Midbrain (tissue), 1 donor: ENCODE measurements at regions not wholly inside any gene's neighbourhood (a gene's known extent, or its start where the extent isn't known, plus 50 kb on each side); places are given as distances from the start of the nearest gene placed in this dataset.
"Not testable (repeated sequence)": the region's sequence is repeated elsewhere in the genome, so short reads cannot be mapped to it uniquely, and the experiment has no call there.

Experiments
- DNase-seq: peaks from one replicate; lab custom pipeline; 2025; lab: John Stamatoyannopoulos, UW

DNA sequence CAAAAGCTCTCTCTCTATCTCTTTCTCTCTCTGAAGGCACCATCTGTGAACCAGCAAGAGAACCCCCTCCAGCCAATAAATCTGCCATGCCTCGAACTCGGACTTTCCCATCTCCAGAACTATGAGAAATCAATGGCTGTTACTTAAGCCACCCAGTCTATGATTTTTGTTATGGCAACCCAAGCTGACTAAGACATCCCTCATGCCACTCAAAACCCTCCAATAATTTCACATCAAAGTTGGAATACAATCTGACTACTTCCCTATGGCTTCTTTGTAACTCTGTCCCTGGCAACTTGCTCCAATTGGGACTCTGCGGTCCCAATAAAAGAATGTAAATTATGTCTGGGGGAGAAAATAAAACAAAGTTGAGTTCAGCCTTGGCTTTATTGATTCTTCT lies 265.7 kb downstream of the SHOX start:
- no peak for DNase-seq

DNA sequence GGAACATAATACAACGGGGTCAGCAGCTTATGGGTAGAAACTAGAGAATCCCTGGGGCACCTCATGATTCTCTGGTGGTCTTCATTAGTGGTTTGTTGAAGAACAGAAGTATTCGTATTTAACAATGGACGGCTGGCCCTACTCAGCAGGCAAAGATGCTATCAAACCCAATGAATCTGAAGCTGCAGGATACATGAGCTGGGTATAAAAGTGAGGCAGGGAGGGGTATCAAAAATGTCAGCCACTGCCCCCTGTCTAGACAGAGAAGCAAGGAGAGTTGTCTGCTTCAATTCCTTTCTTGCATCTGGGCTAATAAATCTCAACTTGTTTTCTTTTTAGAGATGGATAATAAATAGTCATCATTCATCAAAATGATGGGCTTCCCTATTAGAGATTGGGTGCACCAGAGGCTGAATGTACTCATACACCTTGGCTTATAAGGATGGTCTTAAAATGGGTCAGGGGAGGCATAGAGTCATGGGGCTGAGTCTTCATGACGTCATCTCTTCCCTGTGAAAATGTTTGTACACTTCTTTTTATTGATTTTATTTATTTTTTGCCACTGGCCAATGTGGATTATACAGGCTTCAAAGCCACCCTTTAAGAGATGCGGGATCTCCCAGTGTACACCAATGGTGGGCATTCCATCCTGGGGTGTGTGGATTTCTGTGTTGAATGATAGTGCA lies 259.5 kb downstream of the SHOX start:
- DNase-seq, result no peak

DNA sequence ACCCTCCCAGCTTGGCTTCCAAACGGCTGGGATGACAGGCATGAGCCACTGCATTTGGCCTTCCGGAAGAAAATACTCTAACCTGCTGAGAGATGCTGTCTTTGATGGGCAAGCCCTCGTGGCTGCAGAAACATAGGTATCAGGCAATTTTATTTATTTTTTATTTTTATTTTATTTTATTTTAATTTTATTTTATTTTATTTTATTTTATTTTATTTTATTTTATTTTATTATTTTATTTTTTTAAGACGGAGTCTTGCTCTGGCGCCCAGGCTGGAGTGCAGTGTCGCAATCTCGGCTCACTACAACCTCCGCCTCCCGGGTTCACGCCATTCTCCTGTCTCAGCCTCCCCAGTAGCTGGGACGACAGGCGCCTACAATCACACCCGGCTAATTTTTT lies 257.1 kb downstream of the SHOX start:
- DNase-seq, result not testable (repeated sequence)

DNA sequence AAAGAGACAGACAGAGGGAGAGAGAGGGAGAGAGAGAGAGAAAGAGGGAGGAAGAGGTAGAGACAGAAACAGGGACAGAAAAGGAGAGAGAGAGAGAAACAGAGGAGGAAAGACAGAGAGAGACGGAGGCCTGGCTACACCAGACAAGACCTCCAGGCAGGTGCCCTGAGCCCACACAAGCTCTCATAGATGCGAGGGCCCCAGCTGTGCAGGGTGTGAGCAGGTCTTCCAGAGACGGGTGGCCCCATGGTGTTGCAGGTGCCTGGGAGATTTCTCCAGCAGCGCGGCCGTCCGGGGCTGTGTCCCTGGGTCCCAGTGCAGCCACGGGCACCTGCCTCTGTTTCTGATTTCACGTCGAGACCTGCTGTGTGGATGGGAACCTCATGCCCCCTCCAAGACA lies 253.0 kb downstream of the SHOX start:
- no peak for DNase-seq

GRCh38 chrX:879756-880698 lies 249.4 kb downstream of the SHOX start:
- DNase-seq, result not testable (repeated sequence)

DNA sequence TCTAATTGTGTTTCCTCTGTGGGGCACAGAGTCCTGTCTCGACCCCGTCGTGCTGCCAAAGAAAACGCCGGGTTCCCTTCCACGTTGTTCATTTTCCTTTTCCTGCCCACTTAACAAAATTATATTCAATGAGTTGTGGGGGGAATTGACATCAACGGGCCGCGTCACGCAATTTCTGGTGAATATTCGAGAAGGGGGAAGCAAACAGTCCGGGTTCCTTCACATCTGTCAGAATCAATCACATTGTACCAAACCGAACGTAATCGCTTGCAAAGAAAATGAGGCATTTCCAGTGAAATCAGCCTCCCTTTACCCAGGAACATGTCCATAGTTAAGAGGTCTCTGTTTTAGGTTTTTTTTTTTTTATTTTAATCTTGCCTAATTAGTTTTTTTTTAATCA lies 243.5 kb downstream of the SHOX start:
- no peak for DNase-seq

GRCh38 chrX:873016-873415 lies 242.4 kb downstream of the SHOX start:
- no peak for DNase-seq

GRCh38 chrX:872090-872489 lies 241.5 kb downstream of the SHOX start:
- DNase-seq, result no peak

- DNase-seq, result no peak
Measured at GRCh38 chrX:871626-872025, 241.0 kb downstream of the SHOX start.

DNA sequence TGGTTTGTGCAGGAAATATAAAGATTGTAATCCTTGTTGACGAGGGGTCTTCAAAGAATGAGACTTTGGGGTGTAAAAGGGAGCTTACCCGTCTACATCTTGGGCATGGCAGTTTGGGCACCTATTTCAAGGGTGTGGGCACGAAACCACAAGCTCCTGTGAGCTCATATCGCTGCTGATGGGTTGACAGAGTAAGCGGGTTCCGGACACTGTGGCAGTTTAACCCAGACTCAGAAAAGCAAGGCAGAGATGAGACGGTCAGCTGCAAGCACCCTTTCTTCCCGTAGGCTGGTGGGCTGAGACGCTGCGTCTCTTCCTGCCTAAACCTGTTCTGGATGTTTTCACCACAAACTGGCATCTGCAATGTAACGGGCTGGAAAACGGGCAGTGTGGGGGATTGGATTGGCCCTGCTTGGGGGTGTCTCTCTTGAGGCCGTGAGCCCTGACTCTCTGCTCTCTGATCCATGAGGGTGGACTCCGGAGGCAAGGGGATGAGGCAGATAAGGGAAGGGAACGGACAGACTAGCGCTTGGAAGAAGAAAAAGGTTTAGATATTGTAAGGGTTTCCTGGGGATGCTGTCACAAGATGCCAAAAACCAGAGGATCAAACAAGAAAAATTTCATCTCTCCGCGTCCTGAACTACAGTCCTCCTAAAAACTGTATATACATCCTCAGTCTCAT lies 237.5 kb downstream of the SHOX start:
- no peak for DNase-seq

DNA sequence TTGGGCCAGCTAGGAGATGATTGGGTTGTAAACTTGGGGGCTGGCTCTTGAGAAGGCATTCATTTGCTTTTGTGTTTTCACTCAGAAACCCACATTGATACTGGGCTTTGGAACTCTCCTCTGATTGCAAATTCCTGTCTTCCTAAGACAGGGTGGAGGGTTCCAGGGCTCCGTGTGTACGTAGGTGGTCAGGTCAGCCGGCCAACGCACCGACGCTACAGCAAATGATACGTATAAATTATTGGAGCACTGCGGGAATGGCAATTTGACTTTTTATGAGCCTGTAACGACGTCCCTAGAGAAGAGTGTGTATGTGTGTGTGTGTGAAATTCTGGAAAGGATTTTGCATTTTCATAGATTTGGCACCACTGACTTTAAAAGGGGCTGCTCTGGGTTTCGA lies 236.9 kb downstream of the SHOX start:
- DNase-seq, result no peak

- DNase-seq, result no peak
Measured at GRCh38 chrX:866441-866990, 235.9 kb downstream of the SHOX start.

GRCh38 chrX:865422-865821 lies 234.8 kb downstream of the SHOX start:
- DNase-seq, result no peak

GRCh38 chrX:861921-862320 lies 231.3 kb downstream of the SHOX start:
- no peak for DNase-seq

GRCh38 chrX:861340-861890 lies 230.8 kb downstream of the SHOX start:
- DNase-seq, result no peak

- no peak for DNase-seq
Measured at GRCh38 chrX:859329-859728, 228.7 kb downstream of the SHOX start.

DNA sequence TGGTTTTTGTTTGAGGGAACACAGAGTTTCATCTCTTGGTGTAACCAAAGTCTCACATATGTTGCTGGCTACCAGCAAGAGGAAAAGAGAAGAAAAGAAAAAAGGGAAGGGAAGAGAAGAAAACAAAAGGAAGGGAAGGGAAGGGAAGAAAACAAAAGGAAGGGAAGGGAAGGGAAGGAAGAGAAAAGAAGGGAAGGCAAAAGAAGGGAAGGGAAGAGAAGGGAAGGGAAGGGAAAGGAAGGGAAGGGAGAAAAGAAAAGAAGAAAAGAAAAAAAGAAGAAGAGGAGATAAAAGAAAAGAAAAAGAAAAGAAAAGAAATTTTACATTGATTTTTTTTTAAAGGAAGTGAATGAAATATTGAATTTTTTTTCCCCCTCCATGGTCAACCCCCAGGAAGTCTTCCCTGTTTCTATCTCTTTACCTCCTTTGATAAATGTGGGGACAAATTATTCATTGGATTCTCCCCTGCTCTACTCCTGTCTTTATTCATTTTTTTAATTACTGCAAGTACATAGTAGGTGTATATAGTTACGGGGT lies 228.0 kb downstream of the SHOX start:
- DNase-seq, result no peak

- DNase-seq, result no peak
Measured at GRCh38 chrX:857376-857775, 226.8 kb downstream of the SHOX start.

DNA sequence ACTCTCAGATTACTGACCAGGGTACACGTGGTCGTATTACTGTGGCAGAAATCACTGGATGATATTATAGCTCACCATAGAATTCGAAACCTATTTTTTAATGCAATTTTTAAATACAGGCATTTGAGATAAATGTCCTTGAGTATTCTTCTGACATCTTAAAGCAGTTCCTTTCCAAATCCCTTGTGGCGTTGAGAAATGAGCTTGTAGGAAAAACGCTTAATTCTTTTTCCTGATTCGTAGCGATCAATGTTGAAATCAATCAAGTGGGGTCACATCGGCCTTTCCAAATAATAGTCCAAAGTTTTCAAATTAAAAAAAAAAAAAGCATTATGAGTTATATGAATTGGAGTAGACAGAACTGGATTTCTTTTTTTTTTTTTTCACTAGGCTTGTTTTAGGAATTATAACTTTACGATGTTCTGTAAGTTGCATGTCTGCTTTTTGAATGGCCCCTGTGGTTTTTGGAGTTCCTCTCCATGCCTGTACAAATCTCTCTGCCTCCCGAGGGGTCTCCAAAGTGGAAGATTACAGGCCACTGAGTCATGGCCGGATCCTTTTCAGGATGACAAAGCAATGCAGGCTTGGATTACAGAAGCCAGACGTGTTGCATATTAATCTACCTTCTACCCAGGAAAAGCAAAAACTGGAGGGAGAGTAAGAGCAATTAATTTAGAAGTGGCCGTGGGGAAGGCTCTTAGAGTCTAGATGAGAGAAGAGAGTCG lies 226.1 kb downstream of the SHOX start:
- DNase-seq, result no peak

DNA sequence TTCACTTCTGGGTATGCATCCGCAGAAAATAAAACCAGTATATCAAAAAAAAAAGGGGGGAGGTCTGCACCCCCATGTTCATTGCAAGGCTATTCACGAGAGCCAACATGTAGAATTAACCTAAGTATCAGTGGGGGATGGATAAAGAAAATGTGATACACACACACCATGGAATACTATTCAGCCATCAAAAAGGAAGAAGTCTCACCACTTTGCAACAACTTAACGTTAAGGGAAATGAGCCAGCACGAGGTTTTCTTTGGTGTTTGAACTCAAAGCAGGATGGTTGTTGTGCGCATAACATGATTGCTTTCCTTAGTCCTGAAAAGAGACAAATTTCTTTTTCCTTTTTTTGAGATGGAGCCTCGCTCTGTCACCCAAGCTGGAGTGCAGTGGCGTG lies 222.7 kb downstream of the SHOX start:
- DNase-seq, result no peak

DNA sequence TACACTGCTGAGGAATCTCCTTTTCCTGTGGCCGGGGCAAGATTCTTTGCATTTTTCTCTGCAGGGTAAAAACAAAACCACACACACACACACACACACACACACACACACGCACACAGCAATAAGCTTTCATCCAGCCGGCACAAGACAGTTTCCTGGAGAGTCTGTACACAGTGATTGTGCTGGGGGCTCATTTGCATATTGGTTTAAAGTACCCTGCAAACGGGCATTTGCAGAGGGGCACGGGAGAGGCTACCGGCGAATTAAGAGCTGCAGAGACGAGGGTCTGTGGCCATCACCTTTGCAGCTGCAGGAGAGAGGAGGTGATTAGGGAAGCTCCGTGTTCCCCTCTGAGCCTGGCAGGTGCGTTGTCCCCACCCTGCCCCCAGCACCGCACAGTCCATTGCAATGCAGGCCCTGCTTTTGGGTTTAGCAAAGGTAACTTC lies 219.9 kb downstream of the SHOX start:
- DNase-seq, result no peak
